Vagina (tissue), 2 donors: ENCODE measurements at regions not wholly inside any gene's neighbourhood (a gene's known extent, or its start where the extent isn't known, plus 50 kb on each side); places are given as distances from the start of the nearest gene placed in this dataset.

ENCODE experiments used
- DNase-seq, 2 donors: peaks; one replicate each; pipeline ENCODE4 v3.0.0-alpha.2; 2017; ENCODE audit errors: extremely low spot score in 2 of 2
- H3K27ac ChIP-seq: fragments of 200-600 bp; sonication (generic); one replicate; pipeline ENCODE4 v1.5.1; 2019
- H3K27me3 ChIP-seq: fragments of 200-600 bp; sonication (generic); one replicate; pipeline ENCODE4 v1.5.1; 2019
- H3K36me3 ChIP-seq, 2 donors: fragments of 200-600 bp; sonication (generic); one replicate each; pipeline ENCODE4 v1.5.1; 2017 to 2019
- H3K4me1 ChIP-seq: fragments of 200-600 bp; sonication (generic); one replicate; pipeline ENCODE4 v1.5.1; 2019
- H3K4me3 ChIP-seq, 2 donors: fragments of 200-600 bp; sonication (generic); 1 replicate in 1 of 2; 2 replicates in 1 of 2; pipeline ENCODE4 v1.5.1; 2016 to 2019
- H3K9me3 ChIP-seq: fragments of 200-600 bp; sonication (generic); one replicate; pipeline ENCODE4 v1.5.1; 2019
- CTCF ChIP-seq, 3 experiments: fragments of 450-650 bp in 2 of 3; fragments of 200-600 bp in 1 of 3; sonication (generic) in 1 of 3; IDR thresholded peaks; one replicate each; pipeline ENCODE4 v1.5.1; 2017 to 2019; ENCODE audit warnings: antibody characterized with exemption in 3 of 3, mild to moderate bottlenecking in 2 of 3, moderate library complexity in 2 of 3
- POLR2A ChIP-seq, 2 donors: fragments of 450-650 bp; IDR thresholded peaks; one replicate each; pipeline ENCODE4 v1.6.1; 2017; ENCODE audit warnings: antibody characterized with exemption in 2 of 2, mild to moderate bottlenecking in 2 of 2, moderate library complexity in 2 of 2
- POLR2AphosphoS5 ChIP-seq, 2 donors: sonication (generic); formaldehyde crosslinking; IDR thresholded peaks; one replicate each; pipeline ENCODE4 v1.9.0; 2017; ENCODE audit warnings: antibody characterized with exemption in 2 of 2, mild to moderate bottlenecking in 2 of 2, low read depth in 1 of 2; ENCODE audit not compliant: insufficient read depth in 1 of 2
- intact Hi-C: fragments of 100-400 bp; cut with DNase I; formaldehyde crosslinking; loops from one replicate; pipeline ENCODE4 v1.15.1; 2023

- Histone ChIP-seq H3K36me3 (no peaks in the 10 kb centered on the region), H3K4me3 (no peak overlapping the region), H3K9me3 (no peaks in the 10 kb centered on the region), H3K27ac (no peak overlapping the region), H3K4me1 (no peaks in the 10 kb centered on the region), H3K27me3 (no peaks in the 10 kb centered on the region)
- intact Hi-C loops, result no loop called here
- TF ChIP-seq CTCF (IDR thresholded peaks at IDR 0.05) (no peak), POLR2A (IDR thresholded peaks at IDR 0.05) (no peak), POLR2AphosphoS5 (IDR thresholded peaks at IDR 0.05; ENCODE audit: insufficient read depth in 1 of 2, low read depth in 1 of 2) (no peak)
- no peak for DNase-seq
These were observed 410.2 kb upstream of the CHST9 start for GRCh38 chr18:27595113-27595838.

GRCh38 chr18:27585602-27586173 is 400.6 kb upstream of the CHST9 start:
- TF ChIP-seq POLR2AphosphoS5 (IDR thresholded peaks at IDR 0.05; ENCODE audit: insufficient read depth in 1 of 2, low read depth in 1 of 2), result no peak
- H3K4me1 ChIP-seq, result no peaks in the 10 kb centered on the region
- H3K4me3 ChIP-seq, result no peak overlapping the region
- DNase-seq, result no peak
- H3K9me3 ChIP-seq, result peaks cover 4% of the 10 kb centered on the region
- no peak overlapping the region for H3K27ac ChIP-seq
- H3K27me3 ChIP-seq, result no peaks in the 10 kb centered on the region
- no peaks in the 10 kb centered on the region for H3K36me3 ChIP-seq
- intact Hi-C loops, result no loop called here

GRCh38 chr18:27583466-27583865 is 398.4 kb upstream of the CHST9 start:
- no peaks in the 10 kb centered on the region for H3K36me3 ChIP-seq
- H3K9me3 ChIP-seq, result peaks cover 4% of the 10 kb centered on the region
- DNase-seq, result no peak
- H3K27me3 ChIP-seq, result no peaks in the 10 kb centered on the region
- H3K4me1 ChIP-seq, result no peaks in the 10 kb centered on the region
- H3K4me3 ChIP-seq, result no peak overlapping the region
- intact Hi-C loops, result no loop called here
- H3K27ac ChIP-seq, result no peak overlapping the region
- no peak for TF ChIP-seq CTCF (IDR thresholded peaks at IDR 0.05)
- TF ChIP-seq POLR2A (IDR thresholded peaks at IDR 0.05), result no peak
- TF ChIP-seq POLR2AphosphoS5 (IDR thresholded peaks at IDR 0.05; ENCODE audit: insufficient read depth in 1 of 2, low read depth in 1 of 2), result no peak

- Histone ChIP-seq H3K27ac (no peak overlapping the region), H3K9me3 (peaks cover 4% of the 10 kb centered on the region), H3K4me1 (no peaks in the 10 kb centered on the region), H3K27me3 (no peaks in the 10 kb centered on the region), H3K4me3 (no peak overlapping the region), H3K36me3 (no peaks in the 10 kb centered on the region)
- DNase-seq, result no peak
- intact Hi-C loops, result no loop called here
- TF ChIP-seq CTCF (IDR thresholded peaks at IDR 0.05), result no peak
- TF ChIP-seq POLR2A (IDR thresholded peaks at IDR 0.05), result no peak
- no peak for TF ChIP-seq POLR2AphosphoS5 (IDR thresholded peaks at IDR 0.05; ENCODE audit: insufficient read depth in 1 of 2, low read depth in 1 of 2)
These were observed 397.8 kb upstream of the CHST9 start for GRCh38 chr18:27582760-27583412.

- H3K4me3 ChIP-seq, result no peak overlapping the region
- H3K4me1 ChIP-seq, result no peaks in the 10 kb centered on the region
- no peaks in the 10 kb centered on the region for H3K27me3 ChIP-seq
- intact Hi-C loops, result no loop called here
- H3K36me3 ChIP-seq, result no peaks in the 10 kb centered on the region
- H3K9me3 ChIP-seq, result peaks cover 4% of the 10 kb centered on the region
- no peak overlapping the region for H3K27ac ChIP-seq
- DNase-seq, result no peak
- no peak for TF ChIP-seq POLR2AphosphoS5 (IDR thresholded peaks at IDR 0.05; ENCODE audit: insufficient read depth in 1 of 2, low read depth in 1 of 2)
- TF ChIP-seq CTCF (IDR thresholded peaks at IDR 0.05), result no peak
- no peak for TF ChIP-seq POLR2A (IDR thresholded peaks at IDR 0.05)
These were observed 396.3 kb upstream of the CHST9 start for GRCh38 chr18:27581296-27581904.
